Transverse colon (tissue), 4 donors: ENCODE measurements at regions not wholly inside any gene's neighbourhood (a gene's known extent, or its start where the extent isn't known, plus 50 kb on each side); places are given as distances from the start of the nearest gene placed in this dataset.

Source experiments
- CTCF ChIP-seq, 5 experiments: fragments of 200-600 bp in 3 of 5; fragments of 450-650 bp in 2 of 5; sonication (generic) in 3 of 5; IDR thresholded peaks; 1 replicate in 2 of 5; 2 replicates in 3 of 5; pipeline ENCODE4 v1.5.1; 2016 to 2017; ENCODE audit warnings: antibody characterized with exemption in 5 of 5, inconsistent platforms in 3 of 5, mild to moderate bottlenecking in 2 of 5, moderate library complexity in 1 of 5
- EP300 ChIP-seq: sonication (generic); formaldehyde crosslinking; IDR thresholded peaks from one replicate; pipeline ENCODE4 v1.6.1; 2017; ENCODE audit warnings: antibody characterized with exemption, low read depth
- POLR2A ChIP-seq: fragments of 450-650 bp; IDR thresholded peaks from one replicate; pipeline ENCODE4 v1.6.1; 2016; ENCODE audit warnings: antibody characterized with exemption, mild to moderate bottlenecking, moderate library complexity
- POLR2AphosphoS5 ChIP-seq, 3 donors: sonication (generic); formaldehyde crosslinking; IDR thresholded peaks; one replicate each; pipeline ENCODE4 v1.6.1; 2016; ENCODE audit warnings: antibody characterized with exemption in 3 of 3

GRCh38 chr17:15092261-15092660 lies 172.9 kb downstream of the PMP22 start:
- TF ChIP-seq POLR2AphosphoS5 (IDR thresholded peaks at IDR 0.05) (no peak), CTCF (IDR thresholded peaks at IDR 0.05) (no peak), POLR2A (no peak), EP300 (no peak)
